OCI-LY3 (cell line): ENCODE measurements at regions not wholly inside any gene's neighbourhood (a gene's known extent, or its start where the extent isn't known, plus 50 kb on each side); places are given as distances from the start of the nearest gene placed in this dataset.
"Not testable (repeated sequence)": the region's sequence is repeated elsewhere in the genome, so short reads cannot be mapped to it uniquely, and the experiment has no call there.

Source experiments
- H2AFZ ChIP-seq: fragments of 200-600, 300-600 bp; shearing (Covaris generic); 2 replicates; pipeline ENCODE4 v1.6.0; 2014; ENCODE audit warnings: antibody characterized with exemption, low read depth, low read length
- H3K27ac ChIP-seq: fragments of 200-600, 300-600 bp; sonication (generic); 2 replicates; pipeline ENCODE4 v1.5.1; 2014; ENCODE audit warnings: mild to moderate bottlenecking, low read length, moderate library complexity, mixed read lengths
- H3K27me3 ChIP-seq: fragments of 200-600, 300-600 bp; sonication (generic); 2 replicates; pipeline ENCODE4 v1.6.1; 2014; ENCODE audit warnings: low read depth, low read length, mixed read lengths
- H3K36me3 ChIP-seq: fragments of 200-600, 300-600 bp; sonication (generic); replicated peaks from 2 replicates; pipeline ENCODE3; 2014; ENCODE audit warnings: low read depth, low read length, mixed read lengths
- H3K4me1 ChIP-seq: fragments of 300-600, 200-600 bp; sonication (generic); 2 replicates; pipeline ENCODE4 v1.6.1; 2014; ENCODE audit warnings: low read length, mixed read lengths
- H3K4me2 ChIP-seq: fragments of 200-600, 300-600 bp; sonication (generic); 2 replicates; pipeline ENCODE4 v1.6.1; 2014; ENCODE audit warnings: low read length, mixed read lengths
- H3K4me3 ChIP-seq: fragments of 300-600, 200-600 bp; sonication (generic); 2 replicates; pipeline ENCODE4 v1.5.1; 2014; ENCODE audit warnings: antibody characterized with exemption, mild to moderate bottlenecking, low read length, moderate library complexity
- H3K79me2 ChIP-seq: fragments of 300-600, 200-600 bp; shearing (Covaris generic); 2 replicates; pipeline ENCODE4 v1.6.1; 2014; ENCODE audit warnings: mild to moderate bottlenecking, low read length, mixed read lengths
- H3K9ac ChIP-seq: fragments of 300-600, 200-600 bp; shearing (Covaris generic); 2 replicates; pipeline ENCODE4 v1.6.0; 2014; ENCODE audit warnings: mild to moderate bottlenecking, low read length, moderate library complexity
- H3K9me3 ChIP-seq: fragments of 200-600, 300-600 bp; shearing (Covaris generic); 2 replicates; pipeline ENCODE4 v1.6.1; 2014; ENCODE audit warnings: low read length, mixed read lengths; ENCODE audit not compliant: insufficient read depth
- H4K20me1 ChIP-seq: fragments of 200-600, 300-600 bp; sonication (generic); 2 replicates; pipeline ENCODE4 v1.6.1; 2016; ENCODE audit warnings: low read length, mixed read lengths; ENCODE audit not compliant: insufficient read depth
- EZH2phosphoT487 ChIP-seq: fragments of 200-600 bp; shearing (Covaris generic); IDR thresholded peaks from 2 replicates; pipeline ENCODE4 v1.6.1; 2018; ENCODE audit warnings: antibody characterized with exemption, mixed run types, low read depth
- TF ChIP-seq, protein P1 (sequence below): fragments of 200-600, 300-600 bp; sonication (generic); IDR thresholded peaks from 2 replicates; pipeline ENCODE4 v1.5.1; 2014; ENCODE audit warnings: antibody characterized with exemption, low read length, low read depth

DNA sequence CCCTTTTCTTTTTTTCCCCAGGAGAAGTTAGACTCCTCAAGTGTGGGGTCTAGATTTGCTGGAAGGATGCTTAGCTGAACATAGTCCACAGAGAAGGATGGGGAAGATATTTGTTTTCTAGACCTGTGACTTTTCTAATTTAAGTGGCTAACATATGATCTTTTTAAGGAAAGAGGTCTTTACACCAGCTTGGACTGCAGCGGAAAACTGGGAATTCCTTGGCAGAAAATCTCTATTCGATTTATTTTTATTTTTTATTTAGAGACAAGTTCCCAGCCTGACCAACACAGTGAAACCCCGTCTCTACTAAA is 148.4 kb downstream of the MYCN start:
- no peaks in the 10 kb centered on the region for H3K27me3 ChIP-seq
- TF ChIP-seq EZH2phosphoT487, result no peak
- TF ChIP-seq, protein P1, sequence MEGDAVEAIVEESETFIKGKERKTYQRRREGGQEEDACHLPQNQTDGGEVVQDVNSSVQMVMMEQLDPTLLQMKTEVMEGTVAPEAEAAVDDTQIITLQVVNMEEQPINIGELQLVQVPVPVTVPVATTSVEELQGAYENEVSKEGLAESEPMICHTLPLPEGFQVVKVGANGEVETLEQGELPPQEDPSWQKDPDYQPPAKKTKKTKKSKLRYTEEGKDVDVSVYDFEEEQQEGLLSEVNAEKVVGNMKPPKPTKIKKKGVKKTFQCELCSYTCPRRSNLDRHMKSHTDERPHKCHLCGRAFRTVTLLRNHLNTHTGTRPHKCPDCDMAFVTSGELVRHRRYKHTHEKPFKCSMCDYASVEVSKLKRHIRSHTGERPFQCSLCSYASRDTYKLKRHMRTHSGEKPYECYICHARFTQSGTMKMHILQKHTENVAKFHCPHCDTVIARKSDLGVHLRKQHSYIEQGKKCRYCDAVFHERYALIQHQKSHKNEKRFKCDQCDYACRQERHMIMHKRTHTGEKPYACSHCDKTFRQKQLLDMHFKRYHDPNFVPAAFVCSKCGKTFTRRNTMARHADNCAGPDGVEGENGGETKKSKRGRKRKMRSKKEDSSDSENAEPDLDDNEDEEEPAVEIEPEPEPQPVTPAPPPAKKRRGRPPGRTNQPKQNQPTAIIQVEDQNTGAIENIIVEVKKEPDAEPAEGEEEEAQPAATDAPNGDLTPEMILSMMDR, result no peak
- no peak overlapping the region for H3K9ac ChIP-seq
- H3K9me3 ChIP-seq, result no peaks in the 10 kb centered on the region
- no peaks in the 10 kb centered on the region for H4K20me1 ChIP-seq
- no peaks in the 10 kb centered on the region for H3K79me2 ChIP-seq
- no peaks in the 10 kb centered on the region for H3K4me1 ChIP-seq
- no peaks in the 10 kb centered on the region for H3K36me3 ChIP-seq
- no peak overlapping the region for H3K4me2 ChIP-seq
- no peak overlapping the region for H2AFZ ChIP-seq
- no peak overlapping the region for H3K27ac ChIP-seq
- H3K4me3 ChIP-seq, result no peak overlapping the region

DNA sequence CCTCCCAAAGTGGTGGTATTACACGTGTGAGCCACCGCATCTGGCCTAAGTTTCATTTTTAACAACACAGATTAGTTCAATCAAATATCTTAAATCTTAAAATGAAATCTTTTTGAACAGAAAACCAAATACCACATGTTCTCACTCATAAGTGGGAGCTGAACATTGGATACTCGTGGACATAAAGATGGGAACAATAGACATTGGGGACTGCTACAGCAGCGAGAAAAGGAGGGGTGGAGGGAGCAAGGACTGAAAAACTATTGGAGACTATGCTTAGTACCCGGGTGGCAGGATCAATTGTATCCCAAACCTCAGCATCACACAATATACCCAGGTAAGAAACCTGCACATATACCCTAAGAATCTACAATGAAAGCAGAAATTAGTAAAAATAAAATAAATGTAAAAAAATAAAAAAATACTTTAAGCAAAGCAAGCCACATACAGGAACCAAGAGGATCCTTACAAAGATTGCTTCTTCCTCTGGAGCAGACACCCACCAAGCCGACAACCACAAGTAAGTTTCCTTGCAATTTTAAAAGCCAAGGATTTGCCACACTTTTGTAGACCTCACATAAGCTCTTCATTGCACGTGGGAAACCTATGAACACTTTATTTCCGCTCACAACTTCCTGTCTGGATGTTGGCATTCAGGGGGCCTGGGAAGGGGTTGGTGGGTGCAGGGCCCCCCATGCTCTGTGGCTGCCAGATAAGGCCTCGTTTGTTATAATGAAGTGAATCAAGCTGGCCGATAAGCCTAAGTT is 147.9 kb downstream of the MYCN start:
- Histone ChIP-seq H3K4me2 (no peak overlapping the region), H3K9ac (no peak overlapping the region), H3K79me2 (no peaks in the 10 kb centered on the region), H3K36me3 (no peaks in the 10 kb centered on the region), H3K9me3 (no peaks in the 10 kb centered on the region), H3K4me3 (no peak overlapping the region), H3K4me1 (no peaks in the 10 kb centered on the region), H2AFZ (no peak overlapping the region), H4K20me1 (no peaks in the 10 kb centered on the region), H3K27me3 (no peaks in the 10 kb centered on the region), H3K27ac (no peak overlapping the region)
- no peak for TF ChIP-seq EZH2phosphoT487
- TF ChIP-seq, protein P1, result no peak

DNA sequence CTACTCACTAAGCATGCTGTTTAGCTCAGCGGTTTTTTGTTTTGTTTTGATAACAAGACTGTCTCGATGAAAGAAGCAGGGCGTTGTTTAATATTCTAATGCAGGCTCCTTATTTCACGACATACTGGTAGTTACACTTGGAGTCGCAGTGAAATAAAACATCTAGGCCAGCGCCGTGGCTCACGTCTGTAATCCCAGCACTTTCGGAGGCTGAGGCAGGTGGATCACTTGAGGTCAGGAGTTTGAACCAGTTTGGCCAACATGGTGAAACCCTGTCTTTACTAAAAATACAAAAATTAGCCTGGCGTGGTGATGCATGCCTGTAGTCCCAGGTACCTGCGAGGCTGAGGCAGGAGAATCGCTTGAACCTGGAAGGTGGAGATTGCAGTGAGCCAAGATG is 145.8 kb downstream of the MYCN start:
- not testable (repeated sequence) for H3K4me1 ChIP-seq, H3K36me3 ChIP-seq, H3K9ac ChIP-seq, H2AFZ ChIP-seq, H3K27ac ChIP-seq, H4K20me1 ChIP-seq, H3K4me2 ChIP-seq, H3K79me2 ChIP-seq, H3K27me3 ChIP-seq, H3K4me3 ChIP-seq, H3K9me3 ChIP-seq

DNA sequence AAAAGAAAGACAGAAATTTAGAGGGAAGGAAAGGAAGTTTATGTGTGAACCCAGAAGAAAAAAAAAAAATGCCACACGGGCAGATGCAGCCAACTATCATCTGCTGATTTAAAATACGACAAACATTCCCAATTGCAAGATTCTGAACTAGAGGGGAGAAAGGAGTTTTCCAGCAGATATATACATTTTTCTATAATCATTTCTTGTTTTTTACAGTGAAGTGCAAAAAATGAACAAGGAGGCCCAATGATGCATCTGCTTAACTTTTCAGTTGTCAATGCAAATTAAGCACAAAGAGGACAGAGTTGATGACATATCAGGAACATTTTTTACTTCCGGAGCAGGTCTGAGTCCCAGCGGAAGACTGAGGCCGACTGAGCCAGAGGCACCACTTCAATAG is 144.7 kb downstream of the MYCN start:
- no peaks in the 10 kb centered on the region for H3K4me1 ChIP-seq
- no peak overlapping the region for H3K27ac ChIP-seq
- H3K9ac ChIP-seq, result no peak overlapping the region
- no peaks in the 10 kb centered on the region for H3K36me3 ChIP-seq
- no peaks in the 10 kb centered on the region for H3K79me2 ChIP-seq
- no peak overlapping the region for H3K4me2 ChIP-seq
- no peaks in the 10 kb centered on the region for H3K9me3 ChIP-seq
- no peaks in the 10 kb centered on the region for H4K20me1 ChIP-seq
- H3K27me3 ChIP-seq, result no peaks in the 10 kb centered on the region
- TF ChIP-seq, protein P1, result no peak
- TF ChIP-seq EZH2phosphoT487, result no peak
- no peak overlapping the region for H2AFZ ChIP-seq
- H3K4me3 ChIP-seq, result no peak overlapping the region

DNA sequence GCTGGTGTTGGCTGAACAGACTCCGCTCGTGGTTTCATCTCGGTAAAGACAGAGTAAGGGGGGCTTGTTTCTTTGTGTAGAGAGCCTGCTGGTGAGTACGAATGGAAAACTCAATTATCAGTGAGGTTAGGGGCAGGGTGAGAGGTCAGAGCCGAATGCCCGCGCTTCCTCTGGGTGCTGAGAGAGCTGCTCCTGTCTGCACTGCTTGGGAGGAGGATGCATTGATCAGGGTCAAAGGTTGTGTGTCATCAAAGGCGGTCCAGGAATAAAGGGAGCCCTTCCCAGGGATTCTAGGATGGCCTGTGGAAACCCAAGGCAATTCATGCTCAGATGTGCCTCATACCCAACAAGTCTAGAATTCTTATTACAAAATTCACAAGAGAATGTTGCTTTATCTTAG is 143.9 kb downstream of the MYCN start:
- no peak overlapping the region for H3K27ac ChIP-seq
- H3K4me2 ChIP-seq, result no peak overlapping the region
- no peak overlapping the region for H3K9ac ChIP-seq
- H2AFZ ChIP-seq, result no peak overlapping the region
- no peak for TF ChIP-seq EZH2phosphoT487
- TF ChIP-seq, protein P1, result no peak
- no peaks in the 10 kb centered on the region for H3K27me3 ChIP-seq
- H3K36me3 ChIP-seq, result no peaks in the 10 kb centered on the region
- H4K20me1 ChIP-seq, result no peaks in the 10 kb centered on the region
- H3K79me2 ChIP-seq, result no peaks in the 10 kb centered on the region
- H3K4me3 ChIP-seq, result no peak overlapping the region
- H3K4me1 ChIP-seq, result no peaks in the 10 kb centered on the region
- H3K9me3 ChIP-seq, result no peaks in the 10 kb centered on the region
